ENCODE measurements at regions not wholly inside any gene's neighbourhood (a gene's known extent, or its start where the extent isn't known, plus 50 kb on each side); places are given as distances from the start of the nearest gene placed in this dataset.

GRCh38 chr18:60982928-60983327, 350.3 kb upstream of the CDH20 start:
- CTCF ChIA-PET = no interaction called here
- DNase-seq (ENCODE audit: low read depth, low spot score) = no peak
- TF ChIP-seq, protein P1, sequence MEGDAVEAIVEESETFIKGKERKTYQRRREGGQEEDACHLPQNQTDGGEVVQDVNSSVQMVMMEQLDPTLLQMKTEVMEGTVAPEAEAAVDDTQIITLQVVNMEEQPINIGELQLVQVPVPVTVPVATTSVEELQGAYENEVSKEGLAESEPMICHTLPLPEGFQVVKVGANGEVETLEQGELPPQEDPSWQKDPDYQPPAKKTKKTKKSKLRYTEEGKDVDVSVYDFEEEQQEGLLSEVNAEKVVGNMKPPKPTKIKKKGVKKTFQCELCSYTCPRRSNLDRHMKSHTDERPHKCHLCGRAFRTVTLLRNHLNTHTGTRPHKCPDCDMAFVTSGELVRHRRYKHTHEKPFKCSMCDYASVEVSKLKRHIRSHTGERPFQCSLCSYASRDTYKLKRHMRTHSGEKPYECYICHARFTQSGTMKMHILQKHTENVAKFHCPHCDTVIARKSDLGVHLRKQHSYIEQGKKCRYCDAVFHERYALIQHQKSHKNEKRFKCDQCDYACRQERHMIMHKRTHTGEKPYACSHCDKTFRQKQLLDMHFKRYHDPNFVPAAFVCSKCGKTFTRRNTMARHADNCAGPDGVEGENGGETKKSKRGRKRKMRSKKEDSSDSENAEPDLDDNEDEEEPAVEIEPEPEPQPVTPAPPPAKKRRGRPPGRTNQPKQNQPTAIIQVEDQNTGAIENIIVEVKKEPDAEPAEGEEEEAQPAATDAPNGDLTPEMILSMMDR (IDR thresholded peaks at IDR 0.05; ENCODE audit: insufficient read depth, low read length, missing control alignments) = no peak
- POLR2A ChIA-PET = no interaction called here
- H3K4me3 ChIP-seq (ENCODE audit: low read depth, low read length) = no peak overlapping the region

GRCh38 chr18:60984510-60984909, 348.7 kb upstream of the CDH20 start:
- DNase-seq (ENCODE audit: low read depth, low spot score) = peak; percentile 81
- TF ChIP-seq, protein P1 (IDR thresholded peaks at IDR 0.05; ENCODE audit: insufficient read depth, low read length, missing control alignments) = no peak
- ChIA-PET POLR2A (interaction anchor here (0.5 kb wide), 1 partner anchor 937 kb away, joined by 3 read pairs; no protein-coding TSS in a partner anchor), CTCF (interaction anchor here (1.1 kb wide), 1 partner anchor 16 kb away, joined by 3 read pairs; no protein-coding TSS in a partner anchor)
- H3K4me3 ChIP-seq (ENCODE audit: low read depth, low read length) = no peak overlapping the region

DNA sequence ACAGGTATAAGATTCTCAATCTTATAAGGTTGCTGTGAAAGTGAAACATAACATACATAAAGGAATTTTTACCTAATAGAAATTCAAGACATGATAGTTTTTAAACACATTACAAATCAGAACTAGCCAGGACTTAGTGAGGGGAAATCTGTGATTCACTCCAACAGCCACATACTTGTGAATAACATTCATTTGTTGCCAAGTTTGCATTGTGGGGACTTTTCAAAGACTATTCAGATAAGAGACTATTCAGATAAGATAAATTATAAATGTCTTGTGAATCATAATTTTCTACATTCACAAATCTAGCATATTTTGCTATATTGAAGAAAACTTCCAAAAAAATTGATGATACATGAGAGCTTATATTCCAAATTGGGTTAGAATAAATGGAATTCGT, 345.3 kb upstream of the CDH20 start:
- no peak for DNase-seq (ENCODE audit: low read depth, low spot score)
- ChIA-PET POLR2A (no interaction called here), CTCF (no interaction called here)
- no peak overlapping the region for H3K4me3 ChIP-seq (ENCODE audit: low read depth, low read length)
- TF ChIP-seq, protein P1 (IDR thresholded peaks at IDR 0.05; ENCODE audit: insufficient read depth, low read length, missing control alignments) = no peak

DNA sequence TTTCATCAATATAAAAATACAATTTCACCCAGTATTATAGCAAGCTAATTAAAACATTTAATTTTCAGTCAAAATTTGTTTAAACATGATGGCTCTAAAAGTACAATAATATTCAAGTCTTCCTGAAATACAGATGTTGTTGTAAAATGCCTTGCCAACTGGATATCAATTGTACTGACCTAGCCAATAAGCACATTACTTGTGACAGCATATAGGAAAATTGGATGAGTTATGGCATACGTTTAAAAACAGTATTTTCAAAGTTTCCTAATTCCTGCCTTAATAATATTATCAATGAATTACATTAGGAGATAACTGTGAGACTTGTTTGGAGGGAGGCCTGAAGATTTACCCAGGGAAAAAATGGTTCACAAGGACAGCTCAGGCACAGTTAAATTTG, 336.9 kb upstream of the CDH20 start:
- CTCF ChIA-PET = no interaction called here
- no peak overlapping the region for H3K4me3 ChIP-seq (ENCODE audit: low read depth, low read length)
- DNase-seq (ENCODE audit: low read depth, low spot score) = no peak
- POLR2A ChIA-PET = no interaction called here
- TF ChIP-seq, protein P1 (IDR thresholded peaks at IDR 0.05; ENCODE audit: insufficient read depth, low read length, missing control alignments) = no peak

- POLR2A ChIA-PET = no interaction called here
- TF ChIP-seq, protein P1 (IDR thresholded peaks at IDR 0.05; ENCODE audit: insufficient read depth, low read length, missing control alignments) = no peak
- no peak for DNase-seq (ENCODE audit: low read depth, low spot score)
- H3K4me3 ChIP-seq (ENCODE audit: low read depth, low read length) = no peak overlapping the region
- CTCF ChIA-PET = no interaction called here
Measured at GRCh38 chr18:60996822-60997221, 336.4 kb upstream of the CDH20 start.

DNA sequence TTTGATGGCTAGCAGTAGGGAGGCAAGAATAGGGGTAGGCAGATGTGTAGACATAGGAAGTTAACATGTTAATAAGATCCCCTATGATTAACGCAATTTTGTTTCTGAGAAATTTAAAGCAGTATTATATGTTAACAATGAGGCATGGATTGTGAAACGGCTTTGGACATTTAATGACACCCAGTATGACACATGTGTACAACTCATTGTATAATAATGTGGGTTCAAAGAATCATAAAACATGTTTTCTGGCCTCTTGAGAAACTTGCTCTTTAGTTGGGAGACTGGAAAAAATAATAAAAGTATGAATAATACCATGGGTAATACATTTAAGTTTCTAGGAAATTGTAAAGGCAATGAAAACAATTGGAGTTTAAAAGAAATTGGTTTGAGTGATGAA, 332.1 kb upstream of the CDH20 start:
- CTCF ChIA-PET = interaction anchor here (0.9 kb wide), 1 partner anchor 17 kb away, joined by 3 read pairs; no protein-coding TSS in a partner anchor
- no peak for DNase-seq (ENCODE audit: low read depth, low spot score)
- no peak overlapping the region for H3K4me3 ChIP-seq (ENCODE audit: low read depth, low read length)
- POLR2A ChIA-PET = no interaction called here
- TF ChIP-seq, protein P1 (IDR thresholded peaks at IDR 0.05; ENCODE audit: insufficient read depth, low read length, missing control alignments) = no peak

All from AG04449 (cell line).